Nephron progenitor cell (in vitro differentiated cells): ENCODE measurements at regions not wholly inside any gene's neighbourhood (a gene's known extent, or its start where the extent isn't known, plus 50 kb on each side); places are given as distances from the start of the nearest gene placed in this dataset.

ENCODE experiments used
- DNase-seq: peaks from one replicate; pipeline ENCODE4 v3.0.0; 2021
- H3K27ac Mint-ChIP-seq: 2 replicates; pipeline ENCODE4 v1.8.0; 2021; ENCODE audit warnings: mild to moderate bottlenecking, moderate library complexity, mixed read lengths
- H3K27me3 Mint-ChIP-seq: 2 replicates; pipeline ENCODE4 v1.8.0; 2021; ENCODE audit warnings: mild to moderate bottlenecking, low read depth, mixed read lengths; ENCODE audit not compliant: poor library complexity
- H3K36me3 Mint-ChIP-seq: 2 replicates; pipeline ENCODE4 v1.8.0; 2021; ENCODE audit warnings: low read depth, mixed read lengths
- H3K4me1 Mint-ChIP-seq: 2 replicates; pipeline ENCODE4 v1.8.0; 2021; ENCODE audit warnings: mixed read lengths
- H3K4me3 Mint-ChIP-seq: 2 replicates; pipeline ENCODE4 v1.8.0; 2021; ENCODE audit warnings: mild to moderate bottlenecking, moderate library complexity, mixed read lengths
- H3K9me3 Mint-ChIP-seq: 2 replicates; pipeline ENCODE4 v1.8.0; 2021; ENCODE audit warnings: mild to moderate bottlenecking, moderate library complexity, mixed read lengths
- CTCF ChIP-seq: fragments of 200-600 bp; sonication (generic); IDR thresholded peaks from 2 replicates; pipeline ENCODE4 v1.5.0; 2021; ENCODE audit warnings: antibody characterized with exemption

- Mint-ChIP-seq H3K4me3 (no peak overlapping the region), H3K4me1 (peaks cover 3% of the 10 kb centered on the region), H3K36me3 (peaks cover 28% of the 10 kb centered on the region), H3K9me3 (peaks cover 59% of the 10 kb centered on the region), H3K27ac (no peak overlapping the region), H3K27me3 (peaks cover 12% of the 10 kb centered on the region)
- DNase-seq: no peak
- no peak for TF ChIP-seq CTCF
Observed at GRCh38 chr2:11976073-11976472, 229.6 kb downstream of the LPIN1 start.

GRCh38 chr2:11977766-11978524 lies 231.5 kb downstream of the LPIN1 start:
- Mint-ChIP-seq H3K4me1 (peaks cover 10% of the 10 kb centered on the region), H3K27me3 (peaks cover 6% of the 10 kb centered on the region), H3K36me3 (peaks cover 20% of the 10 kb centered on the region), H3K4me3 (no peak overlapping the region), H3K27ac (no peak overlapping the region), H3K9me3 (peaks cover 46% of the 10 kb centered on the region)
- no peak for DNase-seq
- TF ChIP-seq CTCF: no peak

GRCh38 chr2:11980809-11981208 lies 234.4 kb downstream of the LPIN1 start:
- H3K4me1 Mint-ChIP-seq: peaks cover 32% of the 10 kb centered on the region
- no peak overlapping the region for H3K4me3 Mint-ChIP-seq
- H3K36me3 Mint-ChIP-seq: peaks cover under 1% of the 10 kb centered on the region
- H3K9me3 Mint-ChIP-seq: peaks cover 17% of the 10 kb centered on the region
- no peak for DNase-seq
- TF ChIP-seq CTCF: no peak
- peaks cover 2% of the 10 kb centered on the region for H3K27me3 Mint-ChIP-seq
- H3K27ac Mint-ChIP-seq: no peak overlapping the region

GRCh38 chr2:11983401-11983800 lies 237.0 kb downstream of the LPIN1 start:
- DNase-seq: no peak
- H3K36me3 Mint-ChIP-seq: no peaks in the 10 kb centered on the region
- H3K27me3 Mint-ChIP-seq: peaks cover 12% of the 10 kb centered on the region
- H3K4me1 Mint-ChIP-seq: peaks cover 38% of the 10 kb centered on the region
- no peak overlapping the region for H3K27ac Mint-ChIP-seq
- H3K4me3 Mint-ChIP-seq: no peak overlapping the region
- no peak for TF ChIP-seq CTCF
- peaks cover 10% of the 10 kb centered on the region for H3K9me3 Mint-ChIP-seq

GRCh38 chr2:11983870-11984269 lies 237.4 kb downstream of the LPIN1 start:
- Mint-ChIP-seq H3K36me3 (no peaks in the 10 kb centered on the region), H3K4me1 (peaks cover 38% of the 10 kb centered on the region), H3K27ac (no peak overlapping the region), H3K9me3 (peaks cover 10% of the 10 kb centered on the region), H3K27me3 (peaks cover 12% of the 10 kb centered on the region), H3K4me3 (no peak overlapping the region)
- TF ChIP-seq CTCF: no peak
- DNase-seq: no peak
